H1 (cell line): ENCODE measurements at regions not wholly inside any gene's neighbourhood (a gene's known extent, or its start where the extent isn't known, plus 50 kb on each side); places are given as distances from the start of the nearest gene placed in this dataset.

Source experiments
- CBX8 ChIP-seq: fragments of 300-800, 300-1000 bp; sonication (generic); IDR thresholded peaks from 2 replicates; pipeline ENCODE4 v1.7.1; 2016; ENCODE audit warnings: low read depth, low read length, borderline replicate concordance
- CHD1 ChIP-seq: IDR thresholded peaks from 2 replicates; pipeline ENCODE4 v1.6.1; 2012; ENCODE audit warnings: low read depth, low read length, improper control_type of control experiment
- CHD7 ChIP-seq: fragments of 300-600 bp; sonication (generic); IDR thresholded peaks from 2 replicates; pipeline ENCODE4 v1.7.1; 2012; ENCODE audit warnings: low read length, moderate library complexity, mild to moderate bottlenecking, inconsistent platforms; ENCODE audit not compliant: insufficient replicate concordance
- EGR1 ChIP-seq: IDR thresholded peaks from 2 replicates; pipeline ENCODE4 v1.6.1; 2011; ENCODE audit warnings: low read depth, low read length, borderline replicate concordance
- EZH2 ChIP-seq: fragments of 200-600 bp; sonication (generic); IDR thresholded peaks from 2 replicates; pipeline ENCODE4 v1.7.1; 2012; ENCODE audit warnings: low read depth, mild to moderate bottlenecking, moderate library complexity, low read length, inconsistent platforms; ENCODE audit not compliant: severe bottlenecking
- GABPA ChIP-seq: IDR thresholded peaks from 2 replicates; pipeline ENCODE4 v1.6.1; 2011; ENCODE audit warnings: mild to moderate bottlenecking, low read length, moderate library complexity, borderline replicate concordance; ENCODE audit not compliant: insufficient read depth
- GTF2F1 ChIP-seq: IDR thresholded peaks from 2 replicates; pipeline ENCODE4 v1.6.1; 2012; ENCODE audit warnings: low read depth, low read length, improper control_type of control experiment, borderline replicate concordance
- RBBP5 ChIP-seq: IDR thresholded peaks from 2 replicates; pipeline ENCODE4 v1.7.1; 2012; ENCODE audit warnings: low read depth, mild to moderate bottlenecking, inconsistent platforms, low read length, moderate library complexity, borderline replicate concordance
- TF ChIP-seq, protein P1 (sequence below): IDR thresholded peaks from 2 replicates; pipeline ENCODE4 v1.6.1; 2012; ENCODE audit warnings: low read length, inconsistent platforms

DNA sequence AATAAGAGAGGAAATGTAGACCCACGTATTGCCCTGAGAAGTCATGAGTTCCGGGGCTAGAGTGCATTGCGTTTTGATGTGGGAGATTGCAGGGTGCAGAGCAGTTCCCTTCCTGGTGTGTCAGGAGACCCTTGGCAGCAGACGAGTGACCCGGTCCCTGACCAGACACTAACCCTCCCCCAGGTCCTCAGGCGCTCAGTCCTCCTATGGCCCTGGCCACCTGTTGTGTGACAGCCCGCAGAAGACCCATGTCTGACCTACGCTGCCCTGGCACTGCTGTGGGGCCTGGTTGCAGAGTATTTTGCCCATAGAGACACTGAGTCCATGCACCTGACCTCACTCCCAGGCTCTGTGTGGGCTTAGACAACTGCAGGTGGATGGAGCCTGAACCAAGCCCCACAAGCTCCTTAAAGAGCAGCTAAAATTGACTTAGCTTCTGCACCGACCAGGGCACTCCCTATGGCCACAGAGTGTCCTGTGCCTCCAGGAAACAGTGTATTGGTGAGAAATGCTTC is 833.8 kb downstream of the TBC1D22A start (continued):
- TF ChIP-seq CHD7, result no peak
- TF ChIP-seq GABPA, result no peak
- no peak for TF ChIP-seq RBBP5
- no peak for TF ChIP-seq GTF2F1
- TF ChIP-seq CHD1, result no peak
- no peak for TF ChIP-seq EGR1
- no peak for TF ChIP-seq CBX8
- no peak for TF ChIP-seq EZH2
- TF ChIP-seq, protein P1, sequence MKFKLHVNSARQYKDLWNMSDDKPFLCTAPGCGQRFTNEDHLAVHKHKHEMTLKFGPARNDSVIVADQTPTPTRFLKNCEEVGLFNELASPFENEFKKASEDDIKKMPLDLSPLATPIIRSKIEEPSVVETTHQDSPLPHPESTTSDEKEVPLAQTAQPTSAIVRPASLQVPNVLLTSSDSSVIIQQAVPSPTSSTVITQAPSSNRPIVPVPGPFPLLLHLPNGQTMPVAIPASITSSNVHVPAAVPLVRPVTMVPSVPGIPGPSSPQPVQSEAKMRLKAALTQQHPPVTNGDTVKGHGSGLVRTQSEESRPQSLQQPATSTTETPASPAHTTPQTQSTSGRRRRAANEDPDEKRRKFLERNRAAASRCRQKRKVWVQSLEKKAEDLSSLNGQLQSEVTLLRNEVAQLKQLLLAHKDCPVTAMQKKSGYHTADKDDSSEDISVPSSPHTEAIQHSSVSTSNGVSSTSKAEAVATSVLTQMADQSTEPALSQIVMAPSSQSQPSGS, result no peak
